GM12878 (cell line): ENCODE measurements at regions not wholly inside any gene's neighbourhood (a gene's known extent, or its start where the extent isn't known, plus 50 kb on each side); places are given as distances from the start of the nearest gene placed in this dataset.

ENCODE experiments used
- MYB ChIP-seq: fragments of 150-350 bp; IDR thresholded peaks from 2 replicates; pipeline ENCODE4 v1.6.1; 2014; ENCODE audit warnings: mild to moderate bottlenecking, low read depth, low read length, borderline replicate concordance
- POLR2AphosphoS2 ChIP-seq: IDR thresholded peaks from 2 replicates; pipeline ENCODE4 v1.6.1; 2011; ENCODE audit warnings: low read depth, mild to moderate bottlenecking, low read length, improper control_type of control experiment, moderate library complexity
- SUPT20H ChIP-seq: IDR thresholded peaks from 2 replicates; pipeline ENCODE4 v1.6.1; 2011; ENCODE audit warnings: low read depth, mild to moderate bottlenecking, low read length, moderate library complexity, borderline replicate concordance; ENCODE audit not compliant: control insufficient read depth
- TF ChIP-seq, protein P1 (sequence below): IDR thresholded peaks from 2 replicates; pipeline ENCODE4 v1.6.1; 2012; ENCODE audit warnings: mild to moderate bottlenecking, low read depth, low read length
- TF ChIP-seq, protein P2 (sequence below): IDR thresholded peaks from 2 replicates; pipeline ENCODE4 v1.6.1; 2012; ENCODE audit warnings: improper control_type of control experiment, low read depth, low read length; ENCODE audit not compliant: insufficient replicate concordance

DNA sequence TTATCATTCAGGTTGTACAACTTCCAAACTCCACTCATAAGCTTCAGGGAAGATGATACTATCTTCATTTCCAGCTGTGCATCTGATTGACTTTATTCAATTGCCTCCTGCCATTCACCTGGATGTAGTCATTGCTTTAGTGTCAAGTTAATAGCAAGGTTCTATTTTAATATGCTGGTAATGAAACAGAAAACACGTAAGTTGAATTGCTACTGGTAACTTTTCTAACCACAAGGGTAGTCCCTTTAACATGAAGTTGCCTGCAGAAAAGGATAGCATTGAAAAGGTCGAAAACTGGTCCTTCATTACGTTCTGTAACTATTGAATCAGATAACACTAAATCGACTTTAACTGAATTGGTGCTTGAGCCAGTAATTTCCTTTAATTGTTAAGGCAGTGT is 459.4 kb upstream of the CDH6 start (continued):
- TF ChIP-seq SUPT20H = no peak
- no peak for TF ChIP-seq POLR2AphosphoS2
- TF ChIP-seq, protein P1, sequence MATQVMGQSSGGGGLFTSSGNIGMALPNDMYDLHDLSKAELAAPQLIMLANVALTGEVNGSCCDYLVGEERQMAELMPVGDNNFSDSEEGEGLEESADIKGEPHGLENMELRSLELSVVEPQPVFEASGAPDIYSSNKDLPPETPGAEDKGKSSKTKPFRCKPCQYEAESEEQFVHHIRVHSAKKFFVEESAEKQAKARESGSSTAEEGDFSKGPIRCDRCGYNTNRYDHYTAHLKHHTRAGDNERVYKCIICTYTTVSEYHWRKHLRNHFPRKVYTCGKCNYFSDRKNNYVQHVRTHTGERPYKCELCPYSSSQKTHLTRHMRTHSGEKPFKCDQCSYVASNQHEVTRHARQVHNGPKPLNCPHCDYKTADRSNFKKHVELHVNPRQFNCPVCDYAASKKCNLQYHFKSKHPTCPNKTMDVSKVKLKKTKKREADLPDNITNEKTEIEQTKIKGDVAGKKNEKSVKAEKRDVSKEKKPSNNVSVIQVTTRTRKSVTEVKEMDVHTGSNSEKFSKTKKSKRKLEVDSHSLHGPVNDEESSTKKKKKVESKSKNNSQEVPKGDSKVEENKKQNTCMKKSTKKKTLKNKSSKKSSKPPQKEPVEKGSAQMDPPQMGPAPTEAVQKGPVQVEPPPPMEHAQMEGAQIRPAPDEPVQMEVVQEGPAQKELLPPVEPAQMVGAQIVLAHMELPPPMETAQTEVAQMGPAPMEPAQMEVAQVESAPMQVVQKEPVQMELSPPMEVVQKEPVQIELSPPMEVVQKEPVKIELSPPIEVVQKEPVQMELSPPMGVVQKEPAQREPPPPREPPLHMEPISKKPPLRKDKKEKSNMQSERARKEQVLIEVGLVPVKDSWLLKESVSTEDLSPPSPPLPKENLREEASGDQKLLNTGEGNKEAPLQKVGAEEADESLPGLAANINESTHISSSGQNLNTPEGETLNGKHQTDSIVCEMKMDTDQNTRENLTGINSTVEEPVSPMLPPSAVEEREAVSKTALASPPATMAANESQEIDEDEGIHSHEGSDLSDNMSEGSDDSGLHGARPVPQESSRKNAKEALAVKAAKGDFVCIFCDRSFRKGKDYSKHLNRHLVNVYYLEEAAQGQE = no peak
- no peak for TF ChIP-seq MYB
- TF ChIP-seq, protein P2, sequence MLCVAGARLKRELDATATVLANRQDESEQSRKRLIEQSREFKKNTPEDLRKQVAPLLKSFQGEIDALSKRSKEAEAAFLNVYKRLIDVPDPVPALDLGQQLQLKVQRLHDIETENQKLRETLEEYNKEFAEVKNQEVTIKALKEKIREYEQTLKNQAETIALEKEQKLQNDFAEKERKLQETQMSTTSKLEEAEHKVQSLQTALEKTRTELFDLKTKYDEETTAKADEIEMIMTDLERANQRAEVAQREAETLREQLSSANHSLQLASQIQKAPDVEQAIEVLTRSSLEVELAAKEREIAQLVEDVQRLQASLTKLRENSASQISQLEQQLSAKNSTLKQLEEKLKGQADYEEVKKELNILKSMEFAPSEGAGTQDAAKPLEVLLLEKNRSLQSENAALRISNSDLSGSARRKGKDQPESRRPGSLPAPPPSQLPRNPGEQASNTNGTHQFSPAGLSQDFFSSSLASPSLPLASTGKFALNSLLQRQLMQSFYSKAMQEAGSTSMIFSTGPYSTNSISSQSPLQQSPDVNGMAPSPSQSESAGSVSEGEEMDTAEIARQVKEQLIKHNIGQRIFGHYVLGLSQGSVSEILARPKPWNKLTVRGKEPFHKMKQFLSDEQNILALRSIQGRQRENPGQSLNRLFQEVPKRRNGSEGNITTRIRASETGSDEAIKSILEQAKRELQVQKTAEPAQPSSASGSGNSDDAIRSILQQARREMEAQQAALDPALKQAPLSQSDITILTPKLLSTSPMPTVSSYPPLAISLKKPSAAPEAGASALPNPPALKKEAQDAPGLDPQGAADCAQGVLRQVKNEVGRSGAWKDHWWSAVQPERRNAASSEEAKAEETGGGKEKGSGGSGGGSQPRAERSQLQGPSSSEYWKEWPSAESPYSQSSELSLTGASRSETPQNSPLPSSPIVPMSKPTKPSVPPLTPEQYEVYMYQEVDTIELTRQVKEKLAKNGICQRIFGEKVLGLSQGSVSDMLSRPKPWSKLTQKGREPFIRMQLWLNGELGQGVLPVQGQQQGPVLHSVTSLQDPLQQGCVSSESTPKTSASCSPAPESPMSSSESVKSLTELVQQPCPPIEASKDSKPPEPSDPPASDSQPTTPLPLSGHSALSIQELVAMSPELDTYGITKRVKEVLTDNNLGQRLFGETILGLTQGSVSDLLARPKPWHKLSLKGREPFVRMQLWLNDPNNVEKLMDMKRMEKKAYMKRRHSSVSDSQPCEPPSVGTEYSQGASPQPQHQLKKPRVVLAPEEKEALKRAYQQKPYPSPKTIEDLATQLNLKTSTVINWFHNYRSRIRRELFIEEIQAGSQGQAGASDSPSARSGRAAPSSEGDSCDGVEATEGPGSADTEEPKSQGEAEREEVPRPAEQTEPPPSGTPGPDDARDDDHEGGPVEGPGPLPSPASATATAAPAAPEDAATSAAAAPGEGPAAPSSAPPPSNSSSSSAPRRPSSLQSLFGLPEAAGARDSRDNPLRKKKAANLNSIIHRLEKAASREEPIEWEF = no peak
